Fibroblast of pulmonary artery (primary cell): ENCODE measurements at regions not wholly inside any gene's neighbourhood (a gene's known extent, or its start where the extent isn't known, plus 50 kb on each side); places are given as distances from the start of the nearest gene placed in this dataset.

Experiments used
- DNase-seq: peaks from one replicate; pipeline ENCODE4 v3.0.0-alpha.2; 2010; ENCODE audit warnings: low read depth
- H3K4me3 ChIP-seq: replicated peaks from 2 replicates; pipeline ENCODE4 v1.5.1; 2011; ENCODE audit warnings: low read depth, mild to moderate bottlenecking, control low read depth, low read length, moderate library complexity
- TF ChIP-seq, protein P1 (sequence below): IDR thresholded peaks from 2 replicates; pipeline ENCODE4 v1.5.1; 2011; ENCODE audit warnings: mild to moderate bottlenecking, control low read depth, low read length, inconsistent platforms; ENCODE audit errors: missing control alignments

DNA sequence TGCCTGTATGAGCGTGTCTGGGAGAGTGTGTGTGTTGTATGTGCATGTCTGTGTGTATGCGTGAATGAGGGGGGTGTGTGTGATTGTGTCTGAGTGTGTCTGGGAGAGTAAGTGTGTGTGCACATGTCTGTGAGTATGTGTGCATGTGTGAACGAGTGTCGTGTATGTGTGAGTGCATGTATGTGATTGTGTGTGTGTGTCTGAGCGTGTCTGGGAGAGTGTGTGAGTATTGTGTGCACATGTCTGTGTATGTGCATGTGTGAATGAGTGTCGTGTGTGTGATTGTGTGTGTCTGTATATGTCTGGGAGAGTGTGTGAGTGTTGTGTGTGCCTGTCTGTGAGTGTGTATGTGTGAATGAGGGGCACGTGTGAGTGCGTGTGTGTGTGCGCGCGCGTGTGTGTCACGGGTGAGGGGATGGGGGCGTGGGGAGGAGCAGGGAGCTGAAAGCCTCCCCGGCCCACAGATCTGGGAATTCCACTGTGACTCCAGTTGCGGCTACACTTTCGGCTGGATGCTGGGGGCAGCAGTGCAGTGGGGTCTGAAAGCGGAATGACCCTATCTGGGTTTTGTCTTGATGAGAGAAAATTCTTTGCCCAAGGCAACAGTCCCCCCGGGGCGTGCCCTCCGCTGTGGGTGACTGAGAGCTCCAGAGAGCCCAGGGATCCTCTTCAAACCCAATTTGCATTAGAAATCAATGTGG lies 138.1 kb upstream of the MED13L start:
- H3K4me3 ChIP-seq = no peak overlapping the region
- TF ChIP-seq, protein P1, sequence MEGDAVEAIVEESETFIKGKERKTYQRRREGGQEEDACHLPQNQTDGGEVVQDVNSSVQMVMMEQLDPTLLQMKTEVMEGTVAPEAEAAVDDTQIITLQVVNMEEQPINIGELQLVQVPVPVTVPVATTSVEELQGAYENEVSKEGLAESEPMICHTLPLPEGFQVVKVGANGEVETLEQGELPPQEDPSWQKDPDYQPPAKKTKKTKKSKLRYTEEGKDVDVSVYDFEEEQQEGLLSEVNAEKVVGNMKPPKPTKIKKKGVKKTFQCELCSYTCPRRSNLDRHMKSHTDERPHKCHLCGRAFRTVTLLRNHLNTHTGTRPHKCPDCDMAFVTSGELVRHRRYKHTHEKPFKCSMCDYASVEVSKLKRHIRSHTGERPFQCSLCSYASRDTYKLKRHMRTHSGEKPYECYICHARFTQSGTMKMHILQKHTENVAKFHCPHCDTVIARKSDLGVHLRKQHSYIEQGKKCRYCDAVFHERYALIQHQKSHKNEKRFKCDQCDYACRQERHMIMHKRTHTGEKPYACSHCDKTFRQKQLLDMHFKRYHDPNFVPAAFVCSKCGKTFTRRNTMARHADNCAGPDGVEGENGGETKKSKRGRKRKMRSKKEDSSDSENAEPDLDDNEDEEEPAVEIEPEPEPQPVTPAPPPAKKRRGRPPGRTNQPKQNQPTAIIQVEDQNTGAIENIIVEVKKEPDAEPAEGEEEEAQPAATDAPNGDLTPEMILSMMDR = no peak
- no peak for DNase-seq

- TF ChIP-seq, protein P1 = no peak
- DNase-seq = no peak
- H3K4me3 ChIP-seq = no peak overlapping the region
Measured at GRCh38 chr12:116416166-116416565, 138.7 kb upstream of the MED13L start.

DNA sequence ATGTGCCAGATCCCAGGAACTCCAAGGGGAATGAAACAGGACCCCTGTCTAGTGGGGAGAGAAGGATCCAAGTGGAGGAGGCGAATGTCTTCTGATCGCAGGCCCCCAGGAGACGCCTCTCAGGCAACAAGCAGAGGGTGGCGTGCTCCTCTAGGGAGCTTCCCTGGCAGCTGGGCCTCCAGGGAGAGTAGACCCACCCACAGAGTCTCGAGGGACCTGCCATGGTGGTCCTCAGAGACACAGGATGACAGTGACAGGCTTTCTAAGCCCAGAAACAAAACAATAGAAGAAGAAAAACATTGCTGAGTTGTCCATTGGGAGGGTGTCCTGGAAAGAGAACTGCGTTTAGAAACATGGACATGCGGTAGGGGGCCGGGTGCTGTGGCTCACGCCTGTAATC lies 140.6 kb upstream of the MAP1LC3B2 start:
- TF ChIP-seq, protein P1 = no peak
- H3K4me3 ChIP-seq = no peak overlapping the region
- no peak for DNase-seq

DNA sequence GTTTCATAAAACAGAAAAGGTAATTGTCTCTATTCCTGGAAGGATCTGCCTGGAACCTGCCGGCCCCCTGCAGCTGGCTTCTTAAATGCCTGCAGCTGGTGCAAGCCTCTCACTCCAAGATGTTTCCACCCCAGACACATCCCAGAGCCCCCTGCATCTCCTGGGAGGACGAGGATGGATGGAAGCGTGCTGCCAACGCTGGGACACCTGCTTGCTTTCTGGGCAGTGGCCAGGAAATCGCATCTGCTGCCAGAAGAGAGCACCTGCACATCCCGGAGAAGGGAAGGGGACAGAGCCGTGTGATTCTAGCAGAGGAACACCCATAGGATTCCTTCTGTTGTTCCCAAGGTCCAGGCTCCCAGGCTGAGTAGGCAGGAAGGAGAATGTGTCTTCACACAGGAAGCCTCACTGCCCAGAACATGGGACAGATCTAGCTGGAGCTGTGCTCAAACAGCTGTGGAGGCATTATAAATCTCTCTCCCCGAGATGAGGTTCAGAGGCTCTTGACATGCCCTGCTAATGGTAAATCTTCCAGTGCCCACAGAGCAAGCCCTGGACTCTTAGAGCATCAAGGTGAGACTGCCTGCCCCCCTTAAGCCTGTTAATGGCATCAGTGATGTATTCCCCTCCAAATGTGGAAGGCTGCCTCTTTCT lies 138.8 kb upstream of the MAP1LC3B2 start:
- no peak for DNase-seq
- TF ChIP-seq, protein P1 = no peak
- no peak overlapping the region for H3K4me3 ChIP-seq

DNA sequence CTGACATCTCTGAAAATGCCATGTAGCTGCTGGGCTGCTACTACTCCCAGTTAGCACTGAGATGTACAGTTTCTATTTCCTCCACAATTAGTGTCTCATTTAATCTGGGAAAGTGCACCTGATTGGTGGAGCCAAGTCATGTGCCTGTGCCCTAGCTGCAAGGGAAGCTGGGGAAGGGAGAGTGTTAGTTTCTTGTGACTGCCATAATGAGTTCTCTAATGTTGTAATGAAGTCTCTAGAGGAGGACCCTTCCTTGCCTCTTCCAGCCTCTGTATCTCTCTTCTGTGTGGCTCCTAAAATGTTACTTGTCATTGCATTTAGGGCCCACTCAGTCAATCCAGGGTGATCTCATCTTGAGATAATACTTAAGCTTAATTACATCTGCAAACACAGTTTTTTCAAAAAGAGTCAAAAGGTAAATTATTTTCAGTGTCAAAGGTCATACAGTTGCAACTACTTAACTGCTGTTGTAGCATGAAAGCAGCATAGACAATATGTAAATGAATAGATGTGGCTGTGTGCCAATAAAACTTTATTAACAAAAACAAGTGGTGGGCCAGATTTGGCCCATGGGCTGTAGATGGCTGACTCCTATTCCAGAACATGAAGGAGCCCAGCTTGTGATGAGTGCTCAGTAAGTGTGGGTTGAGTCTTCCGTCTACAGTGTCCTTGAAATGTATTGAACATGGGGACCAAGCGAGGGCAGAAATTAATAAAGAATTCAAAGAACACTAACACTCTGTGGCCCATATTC lies 137.2 kb upstream of the MAP1LC3B2 start:
- DNase-seq = no peak
- TF ChIP-seq, protein P1 = no peak
- H3K4me3 ChIP-seq = no peak overlapping the region

- TF ChIP-seq, protein P1 = peak; percentile 3
- peak; percentile 91 for DNase-seq
- H3K4me3 ChIP-seq = no peak overlapping the region
Measured at GRCh38 chr12:116423094-116423493, 136.1 kb upstream of the MAP1LC3B2 start.
